ENCODE measurements at regions not wholly inside any gene's neighbourhood (a gene's known extent, or its start where the extent isn't known, plus 50 kb on each side); places are given as distances from the start of the nearest gene placed in this dataset.

GRCh38 chr5:107753427-107753826 lies 82.7 kb upstream of the EFNA5 start:
- WGBS, 2 donors (ENCODE audit: low coverage in 1 of 2): 97 to 100% methylated on average over 2 to 3 of the region's 4 CpGs
- no peak overlapping the region for H3K4me3 ChIP-seq
- ATAC-seq: no peak
- no peaks in the 10 kb centered on the region for H3K4me1 ChIP-seq
- H3K9me3 ChIP-seq: peaks cover 0 to 11% (median 0%) of the 10 kb centered on the region in 3 donors
- no peak for TF ChIP-seq POLR2AphosphoS5 (IDR thresholded peaks at IDR 0.05)
- TF ChIP-seq CTCF (IDR thresholded peaks at IDR 0.05): no peak
- TF ChIP-seq EP300 (IDR thresholded peaks at IDR 0.05): no peak
- no peak for TF ChIP-seq POLR2A (IDR thresholded peaks at IDR 0.05)
- no peaks in the 10 kb centered on the region for H3K27me3 ChIP-seq
- H3K27ac ChIP-seq: no peak overlapping the region
- no peaks in the 10 kb centered on the region for H3K36me3 ChIP-seq

GRCh38 chr5:107744418-107745330 lies 73.9 kb upstream of the EFNA5 start:
- Histone ChIP-seq H3K27me3 (no peaks in the 10 kb centered on the region), H3K4me1 (no peaks in the 10 kb centered on the region), H3K9me3 (peaks cover 0 to 7% (median 0%) of the 10 kb centered on the region in 3 donors), H3K4me3 (no peak overlapping the region), H3K27ac (no peak overlapping the region), H3K36me3 (no peaks in the 10 kb centered on the region)
- no peak for TF ChIP-seq POLR2AphosphoS5 (IDR thresholded peaks at IDR 0.05)
- no peak for TF ChIP-seq EP300 (IDR thresholded peaks at IDR 0.05)
- TF ChIP-seq POLR2A (IDR thresholded peaks at IDR 0.05): no peak
- no peak for TF ChIP-seq CTCF (IDR thresholded peaks at IDR 0.05)
- no peak for ATAC-seq
- 73 to 81% methylated on average over 5 of the region's 5 CpGs for WGBS, 2 donors (ENCODE audit: low coverage in 1 of 2)

- no peak for TF ChIP-seq POLR2A (IDR thresholded peaks at IDR 0.05)
- no peak for TF ChIP-seq CTCF (IDR thresholded peaks at IDR 0.05)
- TF ChIP-seq POLR2AphosphoS5 (IDR thresholded peaks at IDR 0.05): no peak
- no peak for TF ChIP-seq EP300 (IDR thresholded peaks at IDR 0.05)
- no peak overlapping the region for H3K4me3 ChIP-seq
- no peaks in the 10 kb centered on the region for H3K27me3 ChIP-seq
- no peak overlapping the region for H3K27ac ChIP-seq
- ATAC-seq: no peak
- WGBS, 2 donors (ENCODE audit: low coverage in 1 of 2): 47 to 58% methylated on average over 3 of the region's 3 CpGs
- peaks cover 0 to 7% (median 0%) of the 10 kb centered on the region in 3 donors for H3K9me3 ChIP-seq
- no peaks in the 10 kb centered on the region for H3K36me3 ChIP-seq
- no peaks in the 10 kb centered on the region for H3K4me1 ChIP-seq
These were observed 72.8 kb upstream of the EFNA5 start for GRCh38 chr5:107743373-107744000.

GRCh38 chr5:107739661-107740060 lies 68.9 kb upstream of the EFNA5 start:
- ATAC-seq: no peak
- Histone ChIP-seq H3K27me3 (no peaks in the 10 kb centered on the region), H3K4me3 (no peak overlapping the region), H3K36me3 (no peaks in the 10 kb centered on the region), H3K4me1 (no peaks in the 10 kb centered on the region), H3K9me3 (peaks cover 0 to 7% (median 0%) of the 10 kb centered on the region in 3 donors), H3K27ac (no peak overlapping the region)
- TF ChIP-seq POLR2A (IDR thresholded peaks at IDR 0.05) (no peak), POLR2AphosphoS5 (IDR thresholded peaks at IDR 0.05) (no peak), CTCF (IDR thresholded peaks at IDR 0.05) (no peak), EP300 (IDR thresholded peaks at IDR 0.05) (no peak)
- WGBS, 2 donors (ENCODE audit: low coverage in 1 of 2): 85 to 94% methylated on average over 3 of the region's 3 CpGs
